ENCODE measurements at regions not wholly inside any gene's neighbourhood (a gene's known extent, or its start where the extent isn't known, plus 50 kb on each side); places are given as distances from the start of the nearest gene placed in this dataset.

- ChIA-PET POLR2A (interaction anchor here (0.6 kb wide), 1 partner anchor 345 kb away, joined by 3 read pairs; no protein-coding TSS in a partner anchor), CTCF (no interaction called here)
- no peak for DNase-seq
- Histone ChIP-seq H3K36me3 (ENCODE audit: control insufficient read depth in 4 of 4, insufficient read depth in 4 of 4, low read length in 3 of 4) (no peaks in the 10 kb centered on the region), H3K27ac (ENCODE audit: insufficient read depth in 1 of 2, low read depth in 1 of 2, low read length in 2 of 2, poor library complexity in 1 of 2, severe bottlenecking in 2 of 2) (no peak overlapping the region), H3K4me1 (ENCODE audit: control extremely low read depth in 1 of 4, control insufficient read depth in 4 of 4, insufficient read depth in 4 of 4, low read length in 3 of 4) (no peaks in the 10 kb centered on the region), H3K27me3 (replicated peaks in 2 of 5; ENCODE audit: control insufficient read depth in 4 of 5, insufficient read depth in 5 of 5, low read length in 4 of 5) (no peaks in the 10 kb centered on the region), H3K4me3 (ENCODE audit: control insufficient read depth in 1 of 7, extremely low read depth in 1 of 7, insufficient read depth in 4 of 7, low read depth in 2 of 7, low read length in 6 of 7) (no peak overlapping the region), H3K9me3 (ENCODE audit: control extremely low read depth in 1 of 5, control insufficient read depth in 4 of 5, insufficient read depth in 2 of 5, low read depth in 1 of 5, low read length in 4 of 5) (no peaks in the 10 kb centered on the region)
- 100% methylated on average over 3 of the region's 5 CpGs for WGBS (ENCODE audit: insufficient coverage)
These were observed 211.9 kb downstream of the MYCN start for GRCh38 chr2:16152071-16152927.

DNA sequence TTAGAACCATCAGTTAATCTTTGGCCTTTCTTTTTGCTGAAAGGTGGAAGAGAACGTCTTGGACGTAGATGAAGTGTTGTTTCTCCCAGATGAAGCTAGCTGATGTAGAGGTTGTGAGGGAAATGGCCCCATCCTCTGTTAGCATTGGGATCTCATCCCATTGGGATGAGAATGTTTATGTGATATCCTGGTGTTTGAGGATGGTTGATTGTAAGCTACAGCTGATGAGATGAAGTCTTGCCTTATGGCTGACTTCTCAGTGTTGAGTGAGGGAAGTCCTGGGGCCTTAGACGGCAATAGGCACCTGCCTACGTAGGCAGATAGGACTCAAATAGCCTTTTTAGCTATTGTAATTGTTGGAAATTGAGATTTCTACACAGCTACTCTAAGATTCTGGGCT, 211.3 kb downstream of the MYCN start:
- WGBS (ENCODE audit: insufficient coverage): 100% methylated on average over 2 of the region's 4 CpGs
- H3K9me3 ChIP-seq (ENCODE audit: control extremely low read depth in 1 of 5, control insufficient read depth in 4 of 5, insufficient read depth in 2 of 5, low read depth in 1 of 5, low read length in 4 of 5): no peaks in the 10 kb centered on the region
- H3K36me3 ChIP-seq (ENCODE audit: control insufficient read depth in 4 of 4, insufficient read depth in 4 of 4, low read length in 3 of 4): no peaks in the 10 kb centered on the region
- no peak overlapping the region for H3K27ac ChIP-seq (ENCODE audit: insufficient read depth in 1 of 2, low read depth in 1 of 2, low read length in 2 of 2, poor library complexity in 1 of 2, severe bottlenecking in 2 of 2)
- ChIA-PET POLR2A (interaction anchor here (0.6 kb wide), 1 partner anchor 345 kb away, joined by 3 read pairs; no protein-coding TSS in a partner anchor), CTCF (interaction anchor here (0.5 kb wide), 1 partner anchor 212 kb away, joined by 3 read pairs; no protein-coding TSS in a partner anchor)
- H3K4me3 ChIP-seq (ENCODE audit: control insufficient read depth in 1 of 7, extremely low read depth in 1 of 7, insufficient read depth in 4 of 7, low read depth in 2 of 7, low read length in 6 of 7): no peak overlapping the region
- H3K27me3 ChIP-seq (replicated peaks in 2 of 5; ENCODE audit: control insufficient read depth in 4 of 5, insufficient read depth in 5 of 5, low read length in 4 of 5): no peaks in the 10 kb centered on the region
- no peak for DNase-seq
- no peaks in the 10 kb centered on the region for H3K4me1 ChIP-seq (ENCODE audit: control extremely low read depth in 1 of 4, control insufficient read depth in 4 of 4, insufficient read depth in 4 of 4, low read length in 3 of 4)

GRCh38 chr2:16151281-16151570, 210.9 kb downstream of the MYCN start:
- POLR2A ChIA-PET: no interaction called here
- H3K4me1 ChIP-seq (ENCODE audit: control extremely low read depth in 1 of 4, control insufficient read depth in 4 of 4, insufficient read depth in 4 of 4, low read length in 3 of 4): no peaks in the 10 kb centered on the region
- WGBS (ENCODE audit: insufficient coverage): 100% methylated on average over 2 of the region's 3 CpGs
- CTCF ChIA-PET: interaction anchor here (0.5 kb wide), 1 partner anchor 212 kb away, joined by 3 read pairs; no protein-coding TSS in a partner anchor
- DNase-seq: no peak
- H3K27ac ChIP-seq (ENCODE audit: insufficient read depth in 1 of 2, low read depth in 1 of 2, low read length in 2 of 2, poor library complexity in 1 of 2, severe bottlenecking in 2 of 2): no peak overlapping the region
- H3K36me3 ChIP-seq (ENCODE audit: control insufficient read depth in 4 of 4, insufficient read depth in 4 of 4, low read length in 3 of 4): no peaks in the 10 kb centered on the region
- no peaks in the 10 kb centered on the region for H3K27me3 ChIP-seq (replicated peaks in 2 of 5; ENCODE audit: control insufficient read depth in 4 of 5, insufficient read depth in 5 of 5, low read length in 4 of 5)
- no peak overlapping the region for H3K4me3 ChIP-seq (ENCODE audit: control insufficient read depth in 1 of 7, extremely low read depth in 1 of 7, insufficient read depth in 4 of 7, low read depth in 2 of 7, low read length in 6 of 7)
- H3K9me3 ChIP-seq (ENCODE audit: control extremely low read depth in 1 of 5, control insufficient read depth in 4 of 5, insufficient read depth in 2 of 5, low read depth in 1 of 5, low read length in 4 of 5): no peaks in the 10 kb centered on the region

GRCh38 chr2:16150456-16151280, 210.3 kb downstream of the MYCN start:
- H3K9me3 ChIP-seq (ENCODE audit: control extremely low read depth in 1 of 5, control insufficient read depth in 4 of 5, insufficient read depth in 2 of 5, low read depth in 1 of 5, low read length in 4 of 5): no peaks in the 10 kb centered on the region
- no peaks in the 10 kb centered on the region for H3K4me1 ChIP-seq (ENCODE audit: control extremely low read depth in 1 of 4, control insufficient read depth in 4 of 4, insufficient read depth in 4 of 4, low read length in 3 of 4)
- ChIA-PET CTCF (interaction anchor here (0.5 to 1.5 kb wide), 3 partner anchors 24 to 211 kb away, joined by 3 read pairs; no protein-coding TSS in a partner anchor), POLR2A (no interaction called here)
- no peaks in the 10 kb centered on the region for H3K27me3 ChIP-seq (replicated peaks in 2 of 5; ENCODE audit: control insufficient read depth in 4 of 5, insufficient read depth in 5 of 5, low read length in 4 of 5)
- no peak overlapping the region for H3K27ac ChIP-seq (ENCODE audit: insufficient read depth in 1 of 2, low read depth in 1 of 2, low read length in 2 of 2, poor library complexity in 1 of 2, severe bottlenecking in 2 of 2)
- DNase-seq: no peak
- H3K4me3 ChIP-seq (ENCODE audit: control insufficient read depth in 1 of 7, extremely low read depth in 1 of 7, insufficient read depth in 4 of 7, low read depth in 2 of 7, low read length in 6 of 7): no peak overlapping the region
- WGBS (ENCODE audit: insufficient coverage): 100% methylated on average over 1 of the region's 5 CpGs
- H3K36me3 ChIP-seq (ENCODE audit: control insufficient read depth in 4 of 4, insufficient read depth in 4 of 4, low read length in 3 of 4): no peaks in the 10 kb centered on the region

DNA sequence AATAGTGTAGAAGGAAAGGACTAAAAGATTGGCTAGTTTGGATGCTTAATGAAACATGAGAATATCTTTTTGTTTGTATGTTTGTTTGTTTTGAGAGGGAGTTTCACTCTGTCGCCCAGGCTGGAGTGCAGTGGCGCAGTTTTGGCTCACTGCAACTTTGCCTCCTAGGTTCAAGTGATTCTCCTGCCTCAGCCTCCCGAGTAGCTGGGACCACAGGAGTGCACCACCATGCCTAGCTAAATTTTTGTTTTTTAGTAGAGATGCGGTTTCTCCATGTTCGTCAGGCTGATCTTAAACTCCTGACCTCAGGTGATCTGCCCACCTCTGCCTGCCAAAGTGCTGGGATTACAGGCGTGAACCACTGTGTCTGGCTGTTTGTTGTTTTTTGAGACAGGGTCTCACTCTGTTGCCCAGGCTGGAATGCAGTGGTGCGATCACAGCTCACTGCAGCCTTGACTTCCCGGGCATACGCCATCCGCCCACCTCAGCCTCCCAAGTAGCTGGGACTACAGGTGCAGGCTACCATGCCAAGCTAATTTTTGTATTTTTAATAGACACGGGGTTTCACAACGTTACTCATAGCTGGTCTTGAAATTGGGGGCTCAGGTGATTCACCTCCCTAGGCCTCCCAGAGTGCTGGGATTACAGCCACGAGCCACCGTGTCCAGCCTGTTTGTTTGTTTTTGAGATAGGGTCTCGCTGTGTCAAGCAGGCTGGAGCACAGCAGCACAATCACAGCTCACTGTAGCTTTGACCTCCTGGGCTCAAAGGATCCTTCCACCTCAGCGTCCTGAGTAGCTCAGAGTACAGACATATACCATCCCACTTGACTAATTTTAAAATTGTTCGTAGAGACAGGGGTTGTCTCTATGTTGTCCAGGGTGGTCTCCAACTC, 209.2 kb downstream of the MYCN start:
- Histone ChIP-seq H3K4me3 (ENCODE audit: control insufficient read depth in 1 of 7, extremely low read depth in 1 of 7, insufficient read depth in 4 of 7, low read depth in 2 of 7, low read length in 6 of 7) (no peak overlapping the region), H3K36me3 (ENCODE audit: control insufficient read depth in 4 of 4, insufficient read depth in 4 of 4, low read length in 3 of 4) (no peaks in the 10 kb centered on the region), H3K9me3 (ENCODE audit: control extremely low read depth in 1 of 5, control insufficient read depth in 4 of 5, insufficient read depth in 2 of 5, low read depth in 1 of 5, low read length in 4 of 5) (no peaks in the 10 kb centered on the region), H3K27me3 (replicated peaks in 2 of 5; ENCODE audit: control insufficient read depth in 4 of 5, insufficient read depth in 5 of 5, low read length in 4 of 5) (no peaks in the 10 kb centered on the region), H3K4me1 (ENCODE audit: control extremely low read depth in 1 of 4, control insufficient read depth in 4 of 4, insufficient read depth in 4 of 4, low read length in 3 of 4) (no peaks in the 10 kb centered on the region), H3K27ac (ENCODE audit: insufficient read depth in 1 of 2, low read depth in 1 of 2, low read length in 2 of 2, poor library complexity in 1 of 2, severe bottlenecking in 2 of 2) (no peak overlapping the region)
- WGBS (ENCODE audit: insufficient coverage): 97% methylated on average over 17 of the region's 17 CpGs
- CTCF ChIA-PET: interaction anchor here (1.1 to 1.5 kb wide), 2 partner anchors 23 to 210 kb away, joined by 3 read pairs; no protein-coding TSS in a partner anchor
- no peak for DNase-seq
- POLR2A ChIA-PET: interaction anchor here (0.6 kb wide), 1 partner anchor 91 kb away, joined by 3 read pairs; no protein-coding TSS in a partner anchor

DNA sequence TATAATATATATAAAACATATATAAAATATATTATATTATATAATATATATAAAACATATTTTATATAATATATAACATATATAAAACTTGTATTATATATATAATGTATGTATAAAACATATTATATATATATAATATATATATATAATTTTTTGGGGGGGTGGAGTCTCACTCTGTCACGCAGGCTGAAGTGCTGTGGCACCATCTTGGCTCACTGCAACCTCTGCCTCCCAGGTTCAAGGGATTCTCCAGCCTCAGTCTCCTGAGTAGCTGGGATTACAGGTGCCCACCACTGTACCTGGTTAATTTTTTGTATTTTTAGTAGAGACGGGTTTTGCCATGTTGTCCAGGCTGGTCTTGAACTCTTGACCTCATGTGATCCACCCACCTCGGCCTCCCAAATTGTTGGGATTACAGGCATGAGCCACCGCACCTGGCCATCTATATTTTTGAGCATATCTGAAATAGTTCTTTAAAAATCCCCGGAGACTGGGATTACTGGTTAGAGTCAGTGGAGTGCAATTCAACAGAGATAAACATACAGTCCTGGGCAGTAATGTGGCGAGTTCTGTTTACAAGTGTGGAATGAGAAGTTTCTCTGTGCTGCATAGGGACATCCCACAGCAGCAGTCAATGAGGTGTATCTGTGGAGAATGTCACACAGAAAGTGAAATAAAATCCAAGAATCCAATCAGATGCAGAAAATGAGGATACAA, 208.4 kb downstream of the MYCN start:
- 93% methylated on average over 5 of the region's 6 CpGs for WGBS (ENCODE audit: insufficient coverage)
- Histone ChIP-seq H3K4me1 (ENCODE audit: control extremely low read depth in 1 of 4, control insufficient read depth in 4 of 4, insufficient read depth in 4 of 4, low read length in 3 of 4) (no peaks in the 10 kb centered on the region), H3K9me3 (ENCODE audit: control extremely low read depth in 1 of 5, control insufficient read depth in 4 of 5, insufficient read depth in 2 of 5, low read depth in 1 of 5, low read length in 4 of 5) (no peaks in the 10 kb centered on the region), H3K36me3 (ENCODE audit: control insufficient read depth in 4 of 4, insufficient read depth in 4 of 4, low read length in 3 of 4) (no peaks in the 10 kb centered on the region), H3K4me3 (ENCODE audit: control insufficient read depth in 1 of 7, extremely low read depth in 1 of 7, insufficient read depth in 4 of 7, low read depth in 2 of 7, low read length in 6 of 7) (no peak overlapping the region), H3K27me3 (replicated peaks in 2 of 5; ENCODE audit: control insufficient read depth in 4 of 5, insufficient read depth in 5 of 5, low read length in 4 of 5) (no peaks in the 10 kb centered on the region), H3K27ac (ENCODE audit: insufficient read depth in 1 of 2, low read depth in 1 of 2, low read length in 2 of 2, poor library complexity in 1 of 2, severe bottlenecking in 2 of 2) (no peak overlapping the region)
- DNase-seq: peak in 2 of 3 donors; percentile 59 to 62
- POLR2A ChIA-PET: no interaction called here
- CTCF ChIA-PET: no interaction called here

All from common myeloid progenitor, CD34-positive (primary cell).